ENCODE measurements at regions not wholly inside any gene's neighbourhood (a gene's known extent, or its start where the extent isn't known, plus 50 kb on each side); places are given as distances from the start of the nearest gene placed in this dataset.
"Not testable (repeated sequence)": the region's sequence is repeated elsewhere in the genome, so short reads cannot be mapped to it uniquely, and the experiment has no call there.

GRCh38 chr11:57942808-57943207 lies 80.9 kb upstream of the OR9Q1 start:
- POLR2A ChIA-PET: interaction anchor here (0.5 kb wide), 1 partner anchor 250 kb away, joined by 3 read pairs; no protein-coding TSS in a partner anchor
- no peak for DNase-seq (ENCODE audit: low read depth, low spot score)
- Histone ChIP-seq H3K4me3 (ENCODE audit: low read depth, low read length) (no peak overlapping the region), H3K9me3 (ENCODE audit: control insufficient read depth, insufficient read depth, low read length) (no peaks in the 10 kb centered on the region; the same call in 1 of the 2 replicates), H3K27me3 (ENCODE audit: control insufficient read depth, insufficient read depth, low read length) (no peaks in the 10 kb centered on the region), H3K27ac (ENCODE audit: low read depth, low read length) (no peak overlapping the region)
- no peak for TF ChIP-seq CTCF (IDR thresholded peaks at IDR 0.05; ENCODE audit: low read depth, low read length)
- CTCF ChIA-PET: no interaction called here

- POLR2A ChIA-PET; DNase-seq (ENCODE audit: low read depth, low spot score); H3K9me3 ChIP-seq (ENCODE audit: control insufficient read depth, insufficient read depth, low read length); CTCF ChIA-PET; H3K4me3 ChIP-seq (ENCODE audit: low read depth, low read length); H3K27me3 ChIP-seq (ENCODE audit: control insufficient read depth, insufficient read depth, low read length); H3K27ac ChIP-seq (ENCODE audit: low read depth, low read length): not testable (repeated sequence)
Observed at GRCh38 chr11:57943766-57944165, 79.9 kb upstream of the OR9Q1 start.

- no peaks in the 10 kb centered on the region; the same call in 1 of the 2 replicates for H3K9me3 ChIP-seq (ENCODE audit: control insufficient read depth, insufficient read depth, low read length)
- no peak overlapping the region for H3K4me3 ChIP-seq (ENCODE audit: low read depth, low read length)
- H3K27me3 ChIP-seq (ENCODE audit: control insufficient read depth, insufficient read depth, low read length): no peaks in the 10 kb centered on the region
- TF ChIP-seq CTCF (IDR thresholded peaks at IDR 0.05; ENCODE audit: low read depth, low read length): no peak
- DNase-seq (ENCODE audit: low read depth, low spot score): no peak
- no peak overlapping the region for H3K27ac ChIP-seq (ENCODE audit: low read depth, low read length)
- CTCF ChIA-PET: no interaction called here
- POLR2A ChIA-PET: no interaction called here
Observed at GRCh38 chr11:57946628-57947027, 77.1 kb upstream of the OR9Q1 start.

GRCh38 chr11:57964660-57965059 lies 59.0 kb upstream of the OR9Q1 start:
- TF ChIP-seq CTCF (IDR thresholded peaks at IDR 0.05; ENCODE audit: low read depth, low read length): no peak
- POLR2A ChIA-PET: no interaction called here

GRCh38 chr11:57971272-57972012 lies 52.2 kb upstream of the OR9Q1 start:
- Histone ChIP-seq H3K4me3 (ENCODE audit: low read depth, low read length) (no peak overlapping the region), H3K27me3 (ENCODE audit: control insufficient read depth, insufficient read depth, low read length) (no peaks in the 10 kb centered on the region), H3K27ac (ENCODE audit: low read depth, low read length) (no peak overlapping the region), H3K9me3 (ENCODE audit: control insufficient read depth, insufficient read depth, low read length) (no peaks in the 10 kb centered on the region)
- CTCF ChIA-PET: no interaction called here
- POLR2A ChIA-PET: no interaction called here
- no peak for TF ChIP-seq CTCF (IDR thresholded peaks at IDR 0.05; ENCODE audit: low read depth, low read length)
- DNase-seq (ENCODE audit: low read depth, low spot score): no peak

More at GRCh38 chr11:57964660-57965059, 59.0 kb upstream of the OR9Q1 start:
- no peak for DNase-seq (ENCODE audit: low read depth, low spot score)
- Histone ChIP-seq H3K4me3 (ENCODE audit: low read depth, low read length) (no peak overlapping the region), H3K27ac (ENCODE audit: low read depth, low read length) (no peak overlapping the region), H3K9me3 (ENCODE audit: control insufficient read depth, insufficient read depth, low read length) (no peaks in the 10 kb centered on the region), H3K27me3 (ENCODE audit: control insufficient read depth, insufficient read depth, low read length) (peaks cover 3% of the 10 kb centered on the region)
- CTCF ChIA-PET: no interaction called here
